GM12878 (cell line): ENCODE measurements at regions not wholly inside any gene's neighbourhood (a gene's known extent, or its start where the extent isn't known, plus 50 kb on each side); places are given as distances from the start of the nearest gene placed in this dataset.

Source experiments
- ATAC-seq: fragments of 200-7000 bp; cut with Tn5 transposase; 3 replicates; pipeline ENCODE4 v1.9.1; 2020; ENCODE audit warnings: mild to moderate bottlenecking, moderate library complexity
- BruUV-seq: library from RNA; stranded (reverse); fragments of 400-500 nt; replicated peaks from 2 replicates; lab custom pipeline; 2021; lab: Mats Ljungman, UMichigan
- CTCF ChIA-PET: fragments of 300-600 bp; sonication (Branson Sonifier 250); formaldehyde crosslinking; extraction: SDS; loops from one replicate; lab custom pipeline; 2021; ENCODE audit warnings: inconsistent platforms; lab: Yijun Ruan, JAX
- POLR2A ChIA-PET: fragments of 350-600 bp; formaldehyde crosslinking; extraction: SDS; loops from one replicate; lab custom pipeline; 2021; ENCODE audit warnings: inconsistent platforms; lab: Charles Lee
- RAD21 ChIA-PET: fragments of 300-600 bp; sonication (Branson Sonifier 250); formaldehyde crosslinking; loops from one replicate; lab custom pipeline; 2023; ENCODE audit warnings: antibody characterized with exemption; ENCODE audit not compliant: unreplicated experiment; lab: Charles Lee
- SMC1A ChIA-PET: fragments of 300-600 bp; sonication (Branson Sonifier 250); formaldehyde crosslinking; loops from one replicate; lab custom pipeline; 2023; ENCODE audit not compliant: unreplicated experiment, uncharacterized antibody; lab: Charles Lee
- DNase-seq: peaks from one replicate; pipeline ENCODE4 v3.0.0-alpha.2; 2011; ENCODE audit warnings: low read depth, low spot score
- FAIRE-seq: peaks from 3 replicates; lab custom pipeline; 2011; peaks lifted over from hg19 to GRCh38; lab: Jason Lieb, UNC
- H2AFZ ChIP-seq: 2 replicates; pipeline ENCODE4 v1.6.0; 2011; ENCODE audit warnings: low read depth, low read length, control low read depth; ENCODE audit not compliant: control insufficient read depth
- H3K27ac ChIP-seq: 2 replicates; pipeline ENCODE4 v1.5.1; 2011; ENCODE audit warnings: control low read depth; ENCODE audit not compliant: control insufficient read depth, insufficient read depth
- H3K27me3 ChIP-seq, 2 experiments: replicated peaks in 1 of 2; 2 replicates each; pipeline versions ENCODE4 v1.6.0 to v1.6.1; 2011; ENCODE audit warnings: low read length in 1 of 2; ENCODE audit not compliant: control insufficient read depth in 2 of 2, insufficient read depth in 2 of 2
- H3K36me3 ChIP-seq, 2 experiments: 2 replicates each; pipeline ENCODE4 v1.5.1; 2011; ENCODE audit warnings: low read length in 1 of 2; ENCODE audit not compliant: control insufficient read depth in 2 of 2, insufficient read depth in 2 of 2
- H3K4me1 ChIP-seq: 2 replicates; pipeline ENCODE4 v1.6.1; 2011; ENCODE audit warnings: mild to moderate bottlenecking, low read length, moderate library complexity, mixed read lengths; ENCODE audit not compliant: control insufficient read depth, insufficient read depth
- H3K4me2 ChIP-seq: 2 replicates; pipeline ENCODE4 v1.6.0; 2011; ENCODE audit warnings: control low read depth; ENCODE audit not compliant: control insufficient read depth, insufficient read depth
- H3K4me3 ChIP-seq: fragments of 200-600 bp; sonication (generic); 2 replicates; pipeline ENCODE4 v1.5.1; 2016
- H3K79me2 ChIP-seq: 2 replicates; pipeline ENCODE4 v1.6.0; 2011; ENCODE audit warnings: low read length; ENCODE audit not compliant: control insufficient read depth, insufficient read depth
- H3K9ac ChIP-seq: 2 replicates; pipeline ENCODE4 v1.8.0; 2011; ENCODE audit warnings: low read length, control low read depth, mixed read lengths; ENCODE audit not compliant: control insufficient read depth, insufficient read depth
- H3K9me3 ChIP-seq: replicated peaks from 3 replicates; pipeline ENCODE4 v1.5.1; 2011; ENCODE audit warnings: mild to moderate bottlenecking, low read length; ENCODE audit not compliant: control insufficient read depth, insufficient read depth
- H4K20me1 ChIP-seq: 2 replicates; pipeline ENCODE4 v1.6.0; 2011; ENCODE audit not compliant: control insufficient read depth, insufficient read depth
- CHD4 ChIP-seq: fragments of 200-600 bp; sonication (generic); IDR thresholded peaks from 2 replicates; pipeline ENCODE4 v1.6.1; 2016; ENCODE audit warnings: mild to moderate bottlenecking
- EZH2 ChIP-seq: IDR thresholded peaks from 2 replicates; pipeline ENCODE4 v1.6.1; 2012; ENCODE audit warnings: low read depth, mild to moderate bottlenecking, control low read depth, inconsistent platforms, low read length, borderline replicate concordance; ENCODE audit not compliant: control insufficient read depth
- GABPA ChIP-seq: IDR thresholded peaks from 2 replicates; pipeline ENCODE4 v1.6.1; 2014; ENCODE audit warnings: antibody characterized with exemption, low read depth, mild to moderate bottlenecking, inconsistent platforms
- IKZF2 ChIP-seq, 2 experiments: fragments of 450-650 bp; IDR thresholded peaks; 2 replicates each; pipeline ENCODE4 v1.6.1; 2017; ENCODE audit warnings: mild to moderate bottlenecking in 2 of 2, moderate library complexity in 2 of 2
- LARP7 ChIP-seq: fragments of 450-650 bp; IDR thresholded peaks from 2 replicates; pipeline ENCODE4 v1.6.1; 2017; ENCODE audit warnings: mild to moderate bottlenecking
- NRF1 ChIP-seq: conservative IDR thresholded peaks from 2 replicates; pipeline ENCODE4 v1.6.1; 2011; ENCODE audit warnings: mild to moderate bottlenecking, low read depth, low read length, improper control_type of control experiment
- PML ChIP-seq: IDR thresholded peaks from 2 replicates; pipeline ENCODE4 v1.6.1; 2012; ENCODE audit warnings: low read length, inconsistent platforms
- SMARCA5 ChIP-seq: fragments of 450-650 bp; IDR thresholded peaks from 2 replicates; pipeline ENCODE4 v1.6.1; 2017; ENCODE audit warnings: mild to moderate bottlenecking
- SP1 ChIP-seq: IDR thresholded peaks from one replicate; pipeline ENCODE4 v1.6.1; 2011; ENCODE audit warnings: low read depth, low read length
- SREBF1 ChIP-seq: IDR thresholded peaks from 2 replicates; pipeline ENCODE4 v1.6.1; 2012; ENCODE audit warnings: mild to moderate bottlenecking, low read length
- SREBF2 ChIP-seq: IDR thresholded peaks from 2 replicates; pipeline ENCODE4 v1.6.1; 2012; ENCODE audit warnings: mild to moderate bottlenecking, low read length
- TAF1 ChIP-seq: IDR thresholded peaks from 2 replicates; pipeline ENCODE4 v1.6.1; 2011; ENCODE audit warnings: mild to moderate bottlenecking, low read depth, low read length, borderline replicate concordance
- TARDBP ChIP-seq: IDR thresholded peaks from 2 replicates; pipeline ENCODE4 v1.6.1; 2016; ENCODE audit warnings: borderline replicate concordance
- USF2 ChIP-seq: IDR thresholded peaks from 2 replicates; pipeline ENCODE4 v1.6.1; 2011; ENCODE audit warnings: low read depth, low read length, improper control_type of control experiment, borderline replicate concordance
- WRNIP1 ChIP-seq: IDR thresholded peaks from 2 replicates; pipeline ENCODE4 v1.6.1; 2011; ENCODE audit warnings: low read depth, low read length, improper control_type of control experiment, borderline replicate concordance
- ZBED1 ChIP-seq: IDR thresholded peaks from 2 replicates; pipeline ENCODE4 v1.6.1; 2016; ENCODE audit warnings: borderline replicate concordance
- WGBS: methylation state at CpG from one replicate; pipeline ENCODE4 v1.1.6; 2016; ENCODE audit warnings: low lambda C conversion rate; ENCODE audit not compliant: insufficient replicate concordance, insufficient coverage; ENCODE audit errors: missing lambda C conversion rate; 5-methylcytosine and 5-hydroxymethylcytosine counted together
- in situ Hi-C: fragments of 300-500 bp; cut with MboI; formaldehyde crosslinking; loops from 9 replicates; pipeline ENCODE4 v1.14.3; 2018; ENCODE audit warnings: mixed read lengths
- intact Hi-C: fragments of 100-400 bp; cut with micrococcal nuclease; formaldehyde crosslinking; loops from one replicate; pipeline ENCODE4 v1.14.2; 2022; ENCODE audit not compliant: unreplicated experiment
- TF ChIP-seq, protein P1 (sequence below): fragments of 450-650 bp; IDR thresholded peaks from 2 replicates; pipeline ENCODE4 v1.6.1; 2017; ENCODE audit warnings: mild to moderate bottlenecking

DNA sequence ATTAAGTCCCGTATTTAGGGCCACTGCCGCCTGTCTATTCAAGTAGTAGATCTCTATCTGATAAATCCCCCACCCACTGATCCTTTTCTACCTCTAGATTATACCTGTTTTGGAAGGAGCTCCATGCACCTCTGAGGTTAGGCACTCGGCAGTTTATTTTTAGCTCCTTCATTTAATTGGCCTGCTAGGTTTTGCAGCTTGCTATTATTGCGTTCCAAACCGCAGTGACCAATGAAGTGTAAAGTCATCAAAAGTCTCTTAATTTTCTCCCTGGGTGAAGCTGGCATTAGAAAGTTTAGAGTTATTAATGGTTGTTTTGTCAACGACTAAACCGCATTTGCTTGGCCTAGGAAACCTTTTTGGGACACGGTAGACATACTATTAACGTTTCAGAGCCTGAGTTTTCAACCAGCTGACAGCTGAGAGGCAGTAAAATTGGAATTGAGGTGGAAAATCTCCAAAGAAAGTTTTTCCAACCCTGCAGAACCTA, 60.0 kb downstream of the RFPL4B start:
- no peaks in the 10 kb centered on the region for H3K36me3 ChIP-seq
- DNase-seq (no peak), ATAC-seq (no peak), FAIRE-seq (no peak)
- H3K9ac ChIP-seq, result no peak overlapping the region
- H3K4me2 ChIP-seq, result no peak overlapping the region
- WGBS, result 35% methylated on average over 9 of the region's 9 CpGs
- no peaks in the 10 kb centered on the region for H3K27me3 ChIP-seq
- RAD21 ChIA-PET, result no interaction called here
- BruUV-seq, result no TSS peak
- CTCF ChIA-PET, result interaction anchor here (1.1 kb wide), 1 partner anchor 8 kb away, joined by 3 read pairs; no protein-coding TSS in a partner anchor
- no peaks in the 10 kb centered on the region for H3K9me3 ChIP-seq
- H3K79me2 ChIP-seq, result no peaks in the 10 kb centered on the region
- H4K20me1 ChIP-seq, result no peaks in the 10 kb centered on the region
- intact Hi-C loops, result no loop called here
- H3K4me3 ChIP-seq, result no peak overlapping the region
- H3K27ac ChIP-seq, result no peak overlapping the region
- no peak for TF ChIP-seq IKZF2 (IDR thresholded peaks at IDR 0.05)
- TF ChIP-seq USF2, result no peak
- no peak for TF ChIP-seq SP1
- TF ChIP-seq TARDBP, result no peak
- no peak for TF ChIP-seq SREBF1
- no peak for TF ChIP-seq EZH2
- no peak for TF ChIP-seq PML
- POLR2A ChIA-PET, result no interaction called here
- no peaks in the 10 kb centered on the region for H3K4me1 ChIP-seq
- H2AFZ ChIP-seq, result no peak overlapping the region
- in situ Hi-C loops, result no loop called here
- SMC1A ChIA-PET, result interaction anchor here (1.0 kb wide), 1 partner anchor 10 kb away, joined by 3 read pairs; no protein-coding TSS in a partner anchor

DNA sequence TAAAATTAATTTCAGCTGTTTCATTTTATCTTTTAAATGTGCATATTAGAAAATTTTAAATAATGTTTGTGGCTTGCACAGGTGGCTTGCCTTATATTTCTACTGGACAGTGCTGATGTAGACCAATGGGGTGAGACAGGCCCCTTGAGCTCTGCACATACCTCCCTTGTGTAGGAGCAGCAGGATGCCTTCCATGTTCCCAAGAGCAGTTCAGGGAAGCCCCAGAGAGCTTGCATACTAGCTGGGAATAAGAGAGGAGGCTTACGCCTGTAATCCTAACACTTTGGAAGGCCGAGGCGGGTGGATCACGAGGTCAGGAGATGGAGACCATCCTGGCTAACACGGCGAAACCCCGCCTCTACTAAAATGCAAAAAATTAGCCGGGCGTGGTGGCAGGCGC, 61.4 kb downstream of the RFPL4B start:
- no peak overlapping the region for H3K9ac ChIP-seq
- no TSS peak for BruUV-seq
- H3K4me2 ChIP-seq, result no peak overlapping the region
- no peak for DNase-seq
- FAIRE-seq, result no peak
- H3K4me3 ChIP-seq, result no peak overlapping the region
- CTCF ChIA-PET, result no interaction called here
- no peak for ATAC-seq
- H3K36me3 ChIP-seq, result no peaks in the 10 kb centered on the region
- no peak overlapping the region for H2AFZ ChIP-seq
- POLR2A ChIA-PET, result no interaction called here
- no peaks in the 10 kb centered on the region for H3K27me3 ChIP-seq
- H3K79me2 ChIP-seq, result no peaks in the 10 kb centered on the region
- no peak overlapping the region for H3K27ac ChIP-seq
- SMC1A ChIA-PET, result no interaction called here
- no peaks in the 10 kb centered on the region for H3K9me3 ChIP-seq
- RAD21 ChIA-PET, result no interaction called here
- no peaks in the 10 kb centered on the region for H4K20me1 ChIP-seq
- H3K4me1 ChIP-seq, result no peaks in the 10 kb centered on the region
- intact Hi-C loops (no loop called here), in situ Hi-C loops (no loop called here)
- 43% methylated on average over 10 of the region's 10 CpGs for WGBS
- TF ChIP-seq, protein P1, sequence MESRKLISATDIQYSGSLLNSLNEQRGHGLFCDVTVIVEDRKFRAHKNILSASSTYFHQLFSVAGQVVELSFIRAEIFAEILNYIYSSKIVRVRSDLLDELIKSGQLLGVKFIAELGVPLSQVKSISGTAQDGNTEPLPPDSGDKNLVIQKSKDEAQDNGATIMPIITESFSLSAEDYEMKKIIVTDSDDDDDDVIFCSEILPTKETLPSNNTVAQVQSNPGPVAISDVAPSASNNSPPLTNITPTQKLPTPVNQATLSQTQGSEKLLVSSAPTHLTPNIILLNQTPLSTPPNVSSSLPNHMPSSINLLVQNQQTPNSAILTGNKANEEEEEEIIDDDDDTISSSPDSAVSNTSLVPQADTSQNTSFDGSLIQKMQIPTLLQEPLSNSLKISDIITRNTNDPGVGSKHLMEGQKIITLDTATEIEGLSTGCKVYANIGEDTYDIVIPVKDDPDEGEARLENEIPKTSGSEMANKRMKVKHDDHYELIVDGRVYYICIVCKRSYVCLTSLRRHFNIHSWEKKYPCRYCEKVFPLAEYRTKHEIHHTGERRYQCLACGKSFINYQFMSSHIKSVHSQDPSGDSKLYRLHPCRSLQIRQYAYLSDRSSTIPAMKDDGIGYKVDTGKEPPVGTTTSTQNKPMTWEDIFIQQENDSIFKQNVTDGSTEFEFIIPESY, result no peak
- no peak for TF ChIP-seq SMARCA5
- TF ChIP-seq LARP7, result no peak
- no peak for TF ChIP-seq SREBF2
- TF ChIP-seq GABPA, result no peak
- no peak for TF ChIP-seq ZBED1
- TF ChIP-seq WRNIP1, result no peak
- no peak for TF ChIP-seq CHD4
- TF ChIP-seq NRF1, result no peak
- no peak for TF ChIP-seq TAF1
